ENCODE measurements at regions not wholly inside any gene's neighbourhood (a gene's known extent, or its start where the extent isn't known, plus 50 kb on each side); places are given as distances from the start of the nearest gene placed in this dataset.

DNA sequence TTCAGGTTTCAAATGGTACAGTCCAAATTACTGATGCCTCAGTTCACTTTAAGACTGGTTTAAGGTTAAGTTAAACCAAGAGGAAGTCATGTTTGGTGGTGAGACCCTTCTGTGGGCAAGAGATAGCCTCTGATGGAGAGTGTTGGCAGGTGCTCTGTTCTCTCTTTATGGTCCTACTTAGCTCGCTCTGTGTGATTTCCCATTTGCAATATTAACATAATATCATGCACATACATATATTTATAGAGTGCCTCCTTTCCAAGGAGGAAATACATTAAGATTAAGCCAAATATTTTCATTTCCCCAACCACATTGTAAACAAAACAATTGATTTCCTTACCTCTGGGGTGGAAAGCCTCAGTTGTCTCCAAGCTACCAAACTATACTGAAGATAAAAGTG lies 222.4 kb downstream of the PIK3C3 start:
- H3K27ac ChIP-seq = no peak overlapping the region
- TF ChIP-seq, protein P1, sequence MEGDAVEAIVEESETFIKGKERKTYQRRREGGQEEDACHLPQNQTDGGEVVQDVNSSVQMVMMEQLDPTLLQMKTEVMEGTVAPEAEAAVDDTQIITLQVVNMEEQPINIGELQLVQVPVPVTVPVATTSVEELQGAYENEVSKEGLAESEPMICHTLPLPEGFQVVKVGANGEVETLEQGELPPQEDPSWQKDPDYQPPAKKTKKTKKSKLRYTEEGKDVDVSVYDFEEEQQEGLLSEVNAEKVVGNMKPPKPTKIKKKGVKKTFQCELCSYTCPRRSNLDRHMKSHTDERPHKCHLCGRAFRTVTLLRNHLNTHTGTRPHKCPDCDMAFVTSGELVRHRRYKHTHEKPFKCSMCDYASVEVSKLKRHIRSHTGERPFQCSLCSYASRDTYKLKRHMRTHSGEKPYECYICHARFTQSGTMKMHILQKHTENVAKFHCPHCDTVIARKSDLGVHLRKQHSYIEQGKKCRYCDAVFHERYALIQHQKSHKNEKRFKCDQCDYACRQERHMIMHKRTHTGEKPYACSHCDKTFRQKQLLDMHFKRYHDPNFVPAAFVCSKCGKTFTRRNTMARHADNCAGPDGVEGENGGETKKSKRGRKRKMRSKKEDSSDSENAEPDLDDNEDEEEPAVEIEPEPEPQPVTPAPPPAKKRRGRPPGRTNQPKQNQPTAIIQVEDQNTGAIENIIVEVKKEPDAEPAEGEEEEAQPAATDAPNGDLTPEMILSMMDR (conservative IDR thresholded peaks at IDR 0.05) = no peak
- TF ChIP-seq ZFX (IDR thresholded peaks at IDR 0.05) = no peak

DNA sequence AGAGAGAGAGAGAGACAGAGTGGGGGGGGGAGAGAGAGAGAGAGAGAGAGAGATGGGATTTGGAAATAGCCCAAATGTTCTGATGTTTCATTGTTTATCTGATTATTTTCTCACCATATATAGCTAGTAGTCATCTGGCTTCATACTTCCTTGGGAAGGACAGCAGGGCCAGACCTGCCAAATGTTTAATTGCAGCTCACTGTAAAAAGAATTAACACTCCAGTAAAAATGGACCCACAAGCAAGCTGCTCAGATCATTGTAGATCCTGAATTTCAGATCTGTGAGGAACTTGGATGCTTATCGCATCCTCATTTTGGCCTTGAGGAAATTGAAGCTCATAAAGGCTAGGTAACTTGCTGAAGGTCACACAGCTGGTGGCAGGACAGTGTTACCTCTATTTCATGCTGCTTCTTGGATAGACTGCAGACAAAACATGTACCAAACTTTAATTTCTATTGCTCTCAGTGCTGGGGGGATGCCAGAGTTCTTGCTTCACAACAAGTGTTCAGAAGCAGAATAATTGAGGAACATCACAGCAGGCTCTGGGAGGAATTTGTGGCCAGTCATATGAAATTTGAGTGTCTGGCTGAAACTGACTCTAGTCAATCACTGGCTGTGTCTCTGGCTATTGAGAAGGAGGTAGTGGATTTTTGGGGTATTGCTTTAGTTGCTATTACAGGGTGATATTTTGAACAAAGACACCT lies 223.5 kb downstream of the PIK3C3 start:
- no peak for TF ChIP-seq ZFX (IDR thresholded peaks at IDR 0.05)
- TF ChIP-seq, protein P1 (conservative IDR thresholded peaks at IDR 0.05) = no peak
- H3K27ac ChIP-seq = no peak overlapping the region

- no peak for TF ChIP-seq ZFX (IDR thresholded peaks at IDR 0.05)
- TF ChIP-seq, protein P1 (conservative IDR thresholded peaks at IDR 0.05) = no peak
- H3K27ac ChIP-seq = no peak overlapping the region
These were observed 224.6 kb downstream of the PIK3C3 start for GRCh38 chr18:42179542-42180121.

DNA sequence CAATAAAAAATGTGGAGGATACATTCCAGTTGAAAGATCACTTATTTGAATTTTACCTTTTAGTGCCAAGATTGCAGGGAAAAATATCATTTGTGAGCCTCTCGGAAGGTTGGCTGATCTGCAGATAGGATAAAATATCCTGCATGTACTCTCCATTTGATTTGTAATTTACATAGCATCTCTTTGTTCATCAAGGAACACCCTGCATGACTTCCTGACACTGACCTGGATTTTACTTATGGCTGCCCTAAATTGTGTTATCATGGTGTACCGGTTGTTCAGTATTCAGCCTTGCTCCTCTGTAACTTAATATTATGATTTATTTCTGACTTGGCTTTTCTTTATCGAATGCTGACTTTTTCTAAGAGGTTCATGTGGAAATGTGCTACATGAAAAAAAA lies 226.4 kb downstream of the PIK3C3 start:
- no peak overlapping the region for H3K27ac ChIP-seq
- TF ChIP-seq ZFX (IDR thresholded peaks at IDR 0.05) = no peak
- TF ChIP-seq, protein P1 (conservative IDR thresholded peaks at IDR 0.05) = no peak

GRCh38 chr18:42182728-42183700 lies 228.0 kb downstream of the PIK3C3 start:
- no peak overlapping the region for H3K27ac ChIP-seq
- TF ChIP-seq, protein P1 (conservative IDR thresholded peaks at IDR 0.05) = no peak
- no peak for TF ChIP-seq ZFX (IDR thresholded peaks at IDR 0.05)

DNA sequence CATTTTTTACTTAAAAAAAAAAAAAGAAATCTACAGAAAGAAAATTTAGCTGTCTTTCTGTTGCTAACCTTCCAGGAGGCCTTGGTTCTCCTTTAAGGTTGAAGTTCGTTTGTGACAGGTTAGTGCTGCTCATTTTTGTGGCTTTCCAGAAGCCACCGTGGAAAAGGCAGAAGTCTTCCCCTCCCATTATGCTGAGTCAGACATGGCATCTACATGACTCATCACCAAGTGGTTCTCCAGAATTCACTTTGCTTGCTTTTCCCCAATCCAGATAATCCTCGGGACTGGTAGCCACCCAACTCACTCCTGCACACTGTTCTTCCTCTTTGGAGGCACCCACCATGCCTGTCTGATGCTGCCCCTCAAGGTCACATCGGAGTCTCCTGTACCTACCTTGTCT lies 228.7 kb downstream of the PIK3C3 start:
- no peak overlapping the region for H3K27ac ChIP-seq
- TF ChIP-seq ZFX (IDR thresholded peaks at IDR 0.05) = no peak
- TF ChIP-seq, protein P1 (conservative IDR thresholded peaks at IDR 0.05) = no peak

All from C4-2B (cell line).